HEK293T (cell line): ENCODE measurements at regions not wholly inside any gene's neighbourhood (a gene's known extent, or its start where the extent isn't known, plus 50 kb on each side); places are given as distances from the start of the nearest gene placed in this dataset.

Experiments
- BHLHE40 ChIP-seq: fragments of 450-650 bp; IDR thresholded peaks from 2 replicates; pipeline ENCODE4 v1.6.1; 2016; ENCODE audit warnings: mild to moderate bottlenecking, moderate library complexity, borderline replicate concordance
- ELF4 ChIP-seq: fragments of 450-650 bp; IDR thresholded peaks from 2 replicates; pipeline ENCODE4 v1.6.1; 2017; ENCODE audit warnings: antibody characterized with exemption
- FOXA1 ChIP-seq: fragments of 450-650 bp; IDR thresholded peaks from 2 replicates; pipeline ENCODE4 v1.6.1; 2016; ENCODE audit warnings: mild to moderate bottlenecking
- SP1 ChIP-seq: fragments of 450-650 bp; IDR thresholded peaks from 2 replicates; pipeline ENCODE4 v1.6.1; 2017
- TARDBP ChIP-seq: fragments of 450-650 bp; IDR thresholded peaks from 2 replicates; pipeline ENCODE4 v1.6.1; 2016

- TF ChIP-seq SP1 (no peak), FOXA1 (no peak), TARDBP (no peak), ELF4 (no peak), BHLHE40 (no peak)
These were observed 550.3 kb upstream of the HS6ST1 start for GRCh38 chr2:128868686-128869551.
